GM19240 (cell line): ENCODE measurements at regions not wholly inside any gene's neighbourhood (a gene's known extent, or its start where the extent isn't known, plus 50 kb on each side); places are given as distances from the start of the nearest gene placed in this dataset.
A peak's percentile ranks its signal among the peaks of the same experiment; 100 is the strongest.
"Not testable (repeated sequence)": the region's sequence is repeated elsewhere in the genome, so short reads cannot be mapped to it uniquely, and the experiment has no call there.

Source experiments
- DNase-seq: peaks from one replicate; pipeline ENCODE4 v3.0.0; 2011; ENCODE audit warnings: low spot score; ENCODE audit not compliant: insufficient read length

- DNase-seq, result no peak
Observed at GRCh38 chr3:61378311-61378710, 127.1 kb upstream of the FHIT start.

- peak; percentile 33 for DNase-seq
Observed at GRCh38 chr3:61381745-61382392, 130.6 kb upstream of the FHIT start.

- no peak for DNase-seq
Observed at GRCh38 chr3:61387817-61388216, 136.6 kb upstream of the FHIT start.

GRCh38 chr3:61393480-61393947 is 142.3 kb upstream of the FHIT start:
- not testable (repeated sequence) for DNase-seq

- DNase-seq, result no peak
Observed at GRCh38 chr3:61401359-61401758, 150.1 kb upstream of the FHIT start.

- no peak for DNase-seq
Observed at GRCh38 chr3:61407397-61407796, 154.0 kb upstream of the PTPRG start.

- no peak for DNase-seq
Observed at GRCh38 chr3:61409638-61410037, 151.7 kb upstream of the PTPRG start.

GRCh38 chr3:61410358-61410757 is 151.0 kb upstream of the PTPRG start:
- DNase-seq, result not testable (repeated sequence)

- DNase-seq, result no peak
Observed at GRCh38 chr3:61411009-61411662, 150.2 kb upstream of the PTPRG start.

- peak; percentile 23 for DNase-seq
Observed at GRCh38 chr3:61414456-61414855, 146.9 kb upstream of the PTPRG start.

- no peak for DNase-seq
Observed at GRCh38 chr3:61415201-61415600, 146.2 kb upstream of the PTPRG start.

- no peak for DNase-seq
Observed at GRCh38 chr3:61416618-61417017, 144.8 kb upstream of the PTPRG start.

GRCh38 chr3:61417352-61417751 is 144.0 kb upstream of the PTPRG start:
- no peak for DNase-seq

GRCh38 chr3:61420136-61420759 is 141.1 kb upstream of the PTPRG start:
- DNase-seq, result no peak

- DNase-seq, result no peak
Observed at GRCh38 chr3:61422945-61423673, 138.3 kb upstream of the PTPRG start.

GRCh38 chr3:61425356-61425755 is 136.0 kb upstream of the PTPRG start:
- no peak for DNase-seq

- no peak for DNase-seq
Observed at GRCh38 chr3:61429106-61429505, 132.3 kb upstream of the PTPRG start.

- not testable (repeated sequence) for DNase-seq
Observed at GRCh38 chr3:61434901-61435300, 126.5 kb upstream of the PTPRG start.

- DNase-seq, result not testable (repeated sequence)
Observed at GRCh38 chr3:61435361-61435760, 126.0 kb upstream of the PTPRG start.

GRCh38 chr3:61438253-61439121 is 122.9 kb upstream of the PTPRG start:
- no peak for DNase-seq

GRCh38 chr3:61439122-61439458 is 122.3 kb upstream of the PTPRG start:
- DNase-seq, result no peak
